Mucosa of gallbladder (tissue), 1 donor: ENCODE measurements at regions not wholly inside any gene's neighbourhood (a gene's known extent, or its start where the extent isn't known, plus 50 kb on each side); places are given as distances from the start of the nearest gene placed in this dataset.
"Not testable (repeated sequence)": the region's sequence is repeated elsewhere in the genome, so short reads cannot be mapped to it uniquely, and the experiment has no call there.

Experiments used
- DNase-seq: peaks from one replicate; pipeline ENCODE4 v3.0.0-alpha.2; 2020; ENCODE audit warnings: low spot score
- donor health status: DM: no; HTN: no; CAD: no.

- not testable (repeated sequence) for DNase-seq
These were observed 1486.8 kb upstream of the WWC1 start for GRCh38 chr5:166804693-166805092.

DNA sequence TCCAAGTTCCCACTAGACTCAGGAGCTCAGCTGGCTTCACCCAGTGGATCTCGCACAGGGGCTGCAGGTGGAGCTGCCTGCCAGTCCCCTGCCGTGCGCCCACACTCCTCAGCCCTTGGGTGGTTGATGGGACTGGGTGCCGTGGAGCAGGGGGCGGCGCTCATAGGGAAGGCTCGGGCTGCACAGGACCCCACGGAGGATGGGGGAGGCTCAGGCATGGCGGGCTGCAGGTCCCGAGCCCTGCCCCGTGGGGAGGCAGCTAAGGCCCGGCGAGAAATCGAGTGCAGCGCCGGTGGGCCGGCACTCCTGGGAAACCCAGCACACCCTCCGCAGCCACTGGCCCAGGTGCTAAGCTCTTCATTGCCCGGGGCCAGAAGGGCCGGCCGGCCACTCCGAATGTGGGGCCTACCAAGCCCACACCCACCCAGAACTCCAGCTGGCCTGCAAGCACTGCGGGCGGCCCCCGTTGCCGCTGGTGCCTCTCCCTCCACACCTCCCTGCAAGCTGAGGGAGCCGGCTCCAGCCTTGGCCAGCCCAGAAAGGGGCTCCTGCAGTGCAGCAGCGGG, 1481.3 kb upstream of the WWC1 start:
- DNase-seq, result not testable (repeated sequence)

- DNase-seq, result no peak
These were observed 1480.7 kb upstream of the WWC1 start for GRCh38 chr5:166810721-166811120.

- no peak for DNase-seq
These were observed 1468.1 kb upstream of the WWC1 start for GRCh38 chr5:166823360-166823759.

GRCh38 chr5:166834246-166834645, 1457.2 kb upstream of the WWC1 start:
- no peak for DNase-seq

DNA sequence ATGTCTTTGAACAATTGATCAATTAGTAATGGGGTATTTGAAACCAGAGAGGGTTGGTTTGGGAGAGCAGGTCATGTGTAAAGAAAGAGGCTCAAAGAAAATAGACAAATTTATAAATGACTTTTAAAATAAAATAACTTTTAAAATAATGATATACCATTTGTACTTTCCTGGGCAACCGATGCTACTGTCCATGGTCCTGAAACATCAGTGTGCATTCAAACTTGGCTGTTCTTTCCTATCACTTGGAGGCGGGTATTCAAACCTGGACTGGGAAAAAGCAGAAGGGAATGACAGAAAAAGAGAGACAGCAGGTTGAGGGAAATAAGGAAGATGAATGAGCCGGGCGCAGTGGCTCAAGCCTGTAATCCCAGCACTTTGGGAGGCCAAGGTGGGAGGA, 1446.4 kb upstream of the WWC1 start:
- peak; percentile 14 for DNase-seq

DNA sequence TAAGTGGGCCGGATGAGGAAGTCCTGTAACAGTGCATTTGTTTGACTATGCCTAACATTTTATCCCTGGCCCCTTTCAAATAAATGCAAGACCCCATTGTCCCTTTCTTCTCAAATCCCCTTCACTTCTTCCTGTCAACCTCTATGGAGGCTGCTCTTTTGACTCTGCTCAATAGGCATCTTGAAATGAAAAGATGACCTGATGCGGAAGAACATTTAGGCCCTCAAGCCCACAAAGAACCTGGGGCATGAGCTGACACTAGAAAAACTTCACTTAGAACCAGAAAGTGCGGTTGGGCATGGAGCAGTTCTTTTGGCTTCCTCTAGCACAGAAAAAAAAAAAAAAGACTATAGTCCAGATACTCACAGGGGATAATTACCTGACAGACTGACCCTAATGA, 1434.7 kb upstream of the WWC1 start:
- no peak for DNase-seq

- DNase-seq, result no peak
These were observed 1431.0 kb upstream of the WWC1 start for GRCh38 chr5:166860426-166860825.

DNA sequence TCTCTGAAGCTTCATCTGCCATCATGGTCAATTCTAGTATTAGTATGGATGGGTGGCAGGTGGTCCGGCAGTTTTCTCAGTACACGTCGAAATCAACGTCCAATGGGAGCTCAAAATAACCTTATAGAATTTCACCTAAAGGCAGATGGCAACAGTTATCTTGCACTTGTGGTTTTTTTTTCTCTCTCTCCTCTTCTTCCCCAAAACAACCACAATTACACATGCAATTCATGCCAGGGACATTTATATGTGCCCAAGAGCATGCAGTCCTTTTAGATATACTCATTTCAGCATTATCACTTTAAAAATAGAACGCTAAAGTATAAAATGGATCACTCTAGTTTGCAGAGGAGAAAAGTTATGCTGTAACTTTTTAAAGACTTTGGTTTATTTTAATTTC, 1428.9 kb upstream of the WWC1 start:
- no peak for DNase-seq

GRCh38 chr5:166865206-166865605, 1426.2 kb upstream of the WWC1 start:
- no peak for DNase-seq

DNA sequence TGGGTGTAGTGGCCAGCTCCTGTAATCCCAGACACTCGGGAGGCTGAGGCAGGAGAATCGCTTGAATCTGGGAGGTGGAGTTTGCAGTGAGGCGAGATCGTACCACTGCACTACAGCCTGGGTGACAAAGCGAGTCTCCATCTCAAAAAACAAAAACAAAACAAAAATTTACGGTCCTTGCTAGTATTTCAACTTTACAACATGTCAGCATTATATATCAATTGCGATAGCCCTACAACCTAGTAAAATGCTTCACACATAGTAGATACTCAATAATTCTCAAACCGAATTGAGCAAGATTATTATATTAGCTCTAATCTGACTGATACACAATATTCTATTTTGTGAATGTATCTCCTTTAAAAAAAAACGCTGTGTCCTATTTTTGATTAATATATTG, 1411.0 kb upstream of the WWC1 start:
- no peak for DNase-seq

DNA sequence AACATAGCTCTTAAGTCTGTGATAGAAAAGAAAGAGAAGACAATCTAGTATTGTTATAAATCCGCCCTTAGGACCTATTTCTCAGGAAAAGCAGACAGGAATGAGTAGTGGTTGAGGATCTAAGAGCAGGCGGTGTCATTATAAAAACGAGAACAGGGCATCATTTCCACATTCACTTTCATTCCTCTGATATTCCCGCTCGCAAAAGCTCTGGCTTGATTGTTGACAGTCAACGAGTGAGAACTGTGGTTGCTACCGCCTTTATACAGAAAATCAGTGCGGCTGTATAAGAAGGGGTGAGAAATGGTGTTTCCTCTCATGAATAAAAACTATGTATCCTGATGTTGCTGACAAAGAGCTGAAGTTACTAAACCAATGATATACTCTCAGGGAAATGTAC, 1409.6 kb upstream of the WWC1 start:
- DNase-seq, result no peak

GRCh38 chr5:166883016-166883415, 1408.4 kb upstream of the WWC1 start:
- no peak for DNase-seq

- no peak for DNase-seq
These were observed 1393.3 kb upstream of the WWC1 start for GRCh38 chr5:166898166-166898565.

DNA sequence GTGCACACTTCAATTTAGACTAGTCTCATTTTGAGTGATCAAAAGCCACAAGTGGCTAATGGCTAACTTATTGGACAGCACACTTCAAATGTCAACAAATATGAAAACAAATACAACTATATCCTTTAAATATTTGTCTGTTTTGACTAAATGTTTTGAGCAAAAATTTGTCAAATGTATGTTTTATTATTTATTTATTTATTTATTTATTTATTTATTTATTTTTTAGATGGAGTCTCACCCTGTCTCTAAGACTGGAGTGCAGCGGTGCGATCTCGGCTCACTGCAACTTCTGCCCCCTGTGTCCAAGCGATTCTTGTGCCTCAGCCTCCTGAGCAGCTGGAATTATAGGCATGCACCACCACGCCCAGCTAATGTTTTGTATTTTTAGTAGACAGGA, 1392.1 kb upstream of the WWC1 start:
- no peak for DNase-seq

DNA sequence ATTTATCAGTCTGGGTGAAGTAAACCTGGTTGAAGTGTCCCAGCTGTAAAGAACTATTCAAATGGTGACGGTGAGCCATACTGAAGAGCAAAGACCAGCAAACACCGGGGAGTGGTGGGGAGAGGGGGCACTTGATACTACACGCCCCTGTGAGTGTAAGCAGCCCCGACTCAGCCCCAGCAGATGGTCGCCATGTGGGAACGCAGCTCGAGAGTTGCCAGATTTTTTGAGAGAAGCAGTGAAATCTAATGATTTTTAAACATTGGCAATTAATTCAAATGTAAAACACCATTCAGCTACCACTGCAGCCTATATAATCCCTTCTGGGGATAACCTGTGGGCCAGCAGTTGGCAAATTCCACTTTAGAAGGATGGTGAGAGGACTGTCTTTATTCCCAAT, 1386.9 kb upstream of the WWC1 start:
- no peak for DNase-seq

DNA sequence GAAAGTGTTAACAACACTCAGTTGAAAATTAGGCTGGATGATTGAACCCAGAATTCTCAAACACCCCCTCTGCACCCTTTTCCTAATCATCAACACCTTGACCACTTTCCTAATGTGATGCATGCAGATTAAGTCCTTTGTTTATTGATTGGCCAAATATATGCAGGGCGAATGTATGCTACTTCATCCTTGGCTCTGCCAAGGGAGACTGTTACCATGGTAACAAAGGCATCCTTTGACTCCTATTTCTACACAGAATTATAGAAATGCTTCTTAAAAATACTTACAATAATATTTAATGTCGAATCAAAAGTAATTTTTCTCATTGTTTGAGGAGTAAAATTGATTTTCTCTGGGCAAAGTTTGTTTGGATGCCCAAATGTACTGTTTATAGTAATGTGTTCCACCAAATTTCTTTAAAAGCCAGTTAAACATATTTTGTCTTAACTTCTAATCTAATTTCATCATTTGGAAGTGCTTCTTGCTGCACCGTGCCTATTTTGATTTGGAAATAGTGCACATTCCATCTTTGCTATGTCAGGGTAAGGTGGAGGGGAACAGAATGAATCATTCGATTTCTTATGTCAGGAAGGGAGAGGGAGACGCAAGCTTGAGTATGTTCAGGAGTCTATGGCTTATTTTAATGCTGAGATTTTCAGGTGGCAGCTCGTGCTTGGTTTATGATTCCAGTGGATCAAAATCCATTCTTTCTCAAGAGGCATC, 1384.3 kb upstream of the WWC1 start:
- no peak for DNase-seq

DNA sequence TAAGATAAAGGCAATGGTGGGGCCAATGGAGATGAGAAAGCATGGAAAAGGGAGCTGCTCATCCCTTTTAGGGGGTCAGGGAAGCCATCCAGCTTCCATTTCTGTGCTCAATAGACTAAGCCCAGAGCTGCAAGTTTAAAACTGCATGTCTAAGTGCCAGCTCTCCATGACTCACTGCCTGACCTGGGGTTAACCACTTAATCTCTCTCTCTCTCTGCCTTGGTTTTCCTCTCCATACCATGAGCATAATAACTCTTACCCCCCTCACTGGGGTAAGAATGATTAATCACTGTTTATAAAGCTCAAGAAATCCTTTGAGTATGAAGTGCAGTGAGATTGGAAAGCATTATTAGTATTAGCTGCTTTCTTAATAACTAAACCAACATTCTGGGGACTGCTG, 1382.4 kb upstream of the WWC1 start:
- no peak for DNase-seq

DNA sequence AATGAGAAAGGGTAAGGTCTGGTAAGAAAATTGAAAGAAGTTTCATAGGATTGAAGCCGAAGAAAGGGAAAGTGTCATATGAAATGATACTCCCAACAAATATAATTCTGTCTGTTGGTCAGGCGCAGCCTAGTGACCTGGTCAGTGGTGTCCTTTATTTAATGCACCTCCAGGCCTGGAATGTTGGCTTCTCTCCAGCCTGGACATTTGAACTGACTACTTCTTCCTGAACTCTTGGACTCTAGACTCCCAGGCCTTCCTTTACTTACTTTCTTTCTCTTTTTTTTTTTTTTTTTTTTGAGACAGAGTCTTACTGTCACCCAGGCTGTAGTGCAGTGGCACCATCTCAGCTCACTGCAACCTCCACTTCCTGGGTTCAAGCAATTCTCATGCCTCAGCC, 1381.5 kb upstream of the WWC1 start:
- DNase-seq, result peak; percentile 43

GRCh38 chr5:166910995-166911394, 1380.5 kb upstream of the WWC1 start:
- DNase-seq, result no peak

DNA sequence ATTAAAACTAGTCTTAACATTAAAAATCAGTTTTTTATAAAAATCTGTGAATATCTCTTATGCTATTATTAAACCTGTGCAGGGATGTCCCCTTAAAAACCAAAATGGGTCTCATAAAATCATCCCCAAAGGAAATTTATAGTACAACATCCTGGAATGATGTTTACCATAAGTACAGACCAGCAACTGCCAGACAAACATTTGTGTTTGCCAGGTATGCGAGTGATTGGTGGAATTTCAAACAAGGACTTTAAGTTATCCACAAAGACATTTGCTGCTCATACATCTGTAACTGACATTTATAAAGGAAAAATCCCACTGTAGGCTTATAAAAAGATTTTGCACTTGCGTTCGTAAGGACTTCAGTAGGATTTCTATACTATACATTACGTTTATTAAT, 1375.4 kb upstream of the WWC1 start:
- no peak for DNase-seq

DNA sequence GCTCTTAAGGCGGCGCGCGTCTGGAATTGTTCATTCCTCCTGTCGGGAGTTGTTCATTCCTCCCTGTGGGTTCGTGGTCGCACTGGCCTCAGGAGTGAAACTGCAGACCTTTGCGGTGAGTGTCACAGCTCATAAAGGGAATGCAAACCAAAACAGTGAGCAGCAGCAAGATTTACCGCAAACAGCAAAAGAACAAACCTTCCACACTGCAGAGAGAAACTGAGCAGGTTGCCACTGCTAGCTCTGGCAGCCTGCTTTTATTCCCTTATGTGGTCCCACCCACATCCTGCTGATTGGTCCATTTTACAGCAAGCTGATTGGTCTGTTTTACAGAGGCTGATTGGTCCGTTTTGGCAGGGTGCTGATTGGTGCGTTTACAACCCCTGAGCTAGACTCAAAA, 1365.3 kb upstream of the WWC1 start:
- DNase-seq, result no peak

DNA sequence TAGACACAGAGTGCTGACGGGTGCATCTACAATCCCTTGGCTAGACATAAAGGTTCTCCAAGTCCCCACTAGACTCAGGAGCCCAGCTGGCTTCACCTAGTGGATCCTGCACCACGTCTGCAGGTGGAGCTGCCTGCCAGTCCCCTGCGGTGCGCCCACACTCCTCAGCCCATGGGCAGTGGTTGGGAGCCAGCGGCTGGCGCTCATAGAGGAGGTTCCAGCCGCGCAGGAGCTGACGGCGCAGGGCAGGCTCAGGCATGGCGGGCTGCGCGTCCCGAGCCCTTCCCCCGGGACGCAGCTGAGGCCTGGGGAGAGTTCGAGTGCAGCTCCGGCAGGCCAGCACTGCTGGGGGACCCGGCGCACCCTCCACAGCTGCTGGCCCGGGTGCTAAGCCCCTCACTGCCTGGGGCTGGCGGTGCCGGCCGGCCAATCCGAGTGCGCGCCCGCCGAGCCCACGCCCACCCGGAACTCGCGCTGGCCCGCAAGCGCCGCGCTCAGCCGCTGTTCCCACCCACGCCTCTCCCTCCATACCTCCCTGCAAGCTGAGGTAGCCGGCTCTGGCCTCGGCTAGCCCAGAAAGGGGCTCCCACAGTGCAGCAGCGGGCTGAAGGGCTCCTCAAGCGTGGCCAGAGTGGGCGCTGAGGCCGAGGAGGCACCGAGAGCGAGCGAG, 1364.5 kb upstream of the WWC1 start:
- not testable (repeated sequence) for DNase-seq
